ENCODE measurements at regions not wholly inside any gene's neighbourhood (a gene's known extent, or its start where the extent isn't known, plus 50 kb on each side); places are given as distances from the start of the nearest gene placed in this dataset.

DNA sequence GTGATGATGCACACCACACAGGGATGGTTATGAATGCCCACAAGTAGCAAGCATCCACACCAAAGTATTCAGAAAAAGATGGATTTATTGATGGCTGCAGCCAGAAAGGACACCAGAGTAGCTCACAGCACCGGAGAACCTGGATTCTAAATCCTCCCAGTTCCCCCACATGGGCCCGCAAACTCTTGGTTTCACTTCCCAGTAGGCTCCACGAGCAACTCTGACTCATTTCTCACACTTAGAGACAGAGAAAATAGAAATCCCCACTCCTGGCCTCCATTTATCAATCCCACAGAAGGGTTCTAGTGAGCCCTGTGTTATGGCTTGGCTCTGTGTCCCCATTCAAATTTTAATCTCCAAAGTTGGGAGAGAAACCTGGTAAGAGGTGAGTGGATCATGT, 426.7 kb upstream of the MYT1L start:
- no peak overlapping the region for H3K23ac ChIP-seq (ENCODE audit: insufficient read length)
- 92% methylated on average over 3 of the region's 3 CpGs; no CpG with 5 or more reads in 1 of the 2 experiments for WGBS, 2 experiments (ENCODE audit: extremely low coverage in 1 of 2, insufficient coverage in 1 of 2, insufficient read length in 1 of 2, insufficient replicate concordance in 2 of 2, low coverage in 1 of 2, low lambda C conversion rate in 2 of 2, missing lambda C conversion rate in 1 of 2)
- H3K27me3 ChIP-seq (replicated peaks in 1 of 4; ENCODE audit: control insufficient read depth in 3 of 4, extremely low read depth in 1 of 4, insufficient read depth in 3 of 4, low read length in 3 of 4), result no peaks in the 10 kb centered on the region
- H2AFZ ChIP-seq (ENCODE audit: low read length), result no peak overlapping the region
- no peak overlapping the region for H3K27ac ChIP-seq (ENCODE audit: low read depth, low read length)
- H3K79me1 ChIP-seq (ENCODE audit: low read depth, low read length), result no peaks in the 10 kb centered on the region
- H3K4me3 ChIP-seq (ENCODE audit: extremely low read depth in 1 of 4, insufficient read depth in 2 of 4, low read depth in 3 of 4, low read length in 4 of 4), result no peak overlapping the region
- H3K14ac ChIP-seq (ENCODE audit: insufficient read length), result no peak overlapping the region
- no peak overlapping the region for H2BK20ac ChIP-seq (ENCODE audit: low read length)
- H2BK12ac ChIP-seq (ENCODE audit: low read depth, low read length), result no peak overlapping the region
- no peak overlapping the region for H2BK5ac ChIP-seq (ENCODE audit: low read depth, low read length)
- H4K5ac ChIP-seq (ENCODE audit: insufficient read length, low read depth, low read length), result no peak overlapping the region
- H4K8ac ChIP-seq (ENCODE audit: extremely low read depth, insufficient read depth, low read length), result no peak overlapping the region
- FAIRE-seq (no peak), DNase-seq (ENCODE audit: low read depth in 1 of 2, low spot score in 2 of 2) (no peak)
- no peaks in the 10 kb centered on the region for H4K20me1 ChIP-seq (replicated peaks in 1 of 2; ENCODE audit: control insufficient read depth in 1 of 2, insufficient read depth in 2 of 2, low read length in 2 of 2)
- TF ChIP-seq SIN3A (conservative IDR thresholded peaks at IDR 0.05 in 1 of 2, IDR thresholded peaks at IDR 0.05 in 1 of 2; ENCODE audit: low read depth in 1 of 2, low read length in 2 of 2) (no peak), RXRA (IDR thresholded peaks at IDR 0.05; ENCODE audit: insufficient read depth, low read depth, low read length) (no peak), TBP (IDR thresholded peaks at IDR 0.05; ENCODE audit: low read depth, low read length) (no peak), SP2 (IDR thresholded peaks at IDR 0.05; ENCODE audit: low read length) (no peak), CEBPB (IDR thresholded peaks at IDR 0.05; ENCODE audit: low read depth, low read length) (no peak)
- TF ChIP-seq, protein P1, sequence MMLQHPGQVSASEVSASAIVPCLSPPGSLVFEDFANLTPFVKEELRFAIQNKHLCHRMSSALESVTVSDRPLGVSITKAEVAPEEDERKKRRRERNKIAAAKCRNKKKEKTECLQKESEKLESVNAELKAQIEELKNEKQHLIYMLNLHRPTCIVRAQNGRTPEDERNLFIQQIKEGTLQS (IDR thresholded peaks at IDR 0.05; ENCODE audit: insufficient read depth, low read depth, low read length), result no peak
- H3K18ac ChIP-seq (ENCODE audit: extremely low read depth, low read length), result no peak overlapping the region
- no peaks in the 10 kb centered on the region for H3K36me3 ChIP-seq (ENCODE audit: control insufficient read depth in 2 of 4, insufficient read depth in 4 of 4, low read length in 3 of 4)
- no peak overlapping the region for H3K56ac ChIP-seq (replicated peaks; ENCODE audit: insufficient read length, low read depth, low read length)
- H3K4me1 ChIP-seq (replicated peaks in 1 of 4; ENCODE audit: control insufficient read depth in 3 of 4, insufficient read depth in 4 of 4, low read length in 3 of 4), result no peaks in the 10 kb centered on the region; a peak in 1 of 7 replicates
- ChIA-PET POLR2A (ENCODE audit: partially characterized antibody) (no interaction called here), CTCF (ENCODE audit: partially characterized antibody) (no interaction called here)
- H2BK15ac ChIP-seq (ENCODE audit: low read length), result no peak overlapping the region
- H3K4ac ChIP-seq (replicated peaks; ENCODE audit: insufficient read length, low read depth, low read length), result no peak overlapping the region
- no peak overlapping the region for H3K9ac ChIP-seq (replicated peaks in 1 of 4; ENCODE audit: extremely low read depth in 1 of 4, low read depth in 3 of 4, low read length in 3 of 4)
- H3K79me2 ChIP-seq (ENCODE audit: control insufficient read depth in 1 of 2, insufficient read depth in 2 of 2, low read length in 2 of 2), result no peaks in the 10 kb centered on the region
- no peak overlapping the region for H3K4me2 ChIP-seq (ENCODE audit: insufficient read depth in 1 of 2, low read depth in 2 of 2, low read length in 2 of 2)
- no peak overlapping the region for H2AK5ac ChIP-seq (ENCODE audit: low read depth, low read length)
- no peak overlapping the region for H4K91ac ChIP-seq (replicated peaks; ENCODE audit: insufficient read length, low read length)
- H3K9me3 ChIP-seq (ENCODE audit: insufficient read depth in 2 of 2, low read depth in 1 of 2, low read length in 1 of 2), result peaks cover 19 to 22% of the 10 kb centered on the region in 2 experiments
- no peak overlapping the region for H2BK120ac ChIP-seq (replicated peaks; ENCODE audit: low read depth, low read length)
- no peaks in the 10 kb centered on the region for H3K23me2 ChIP-seq (ENCODE audit: low read depth, low read length)

All from H1 (cell line).